Endothelial cell of umbilical vein (primary cell): ENCODE measurements at regions not wholly inside any gene's neighbourhood (a gene's known extent, or its start where the extent isn't known, plus 50 kb on each side); places are given as distances from the start of the nearest gene placed in this dataset.

Experiments used
- BruUV-seq: library from RNA; stranded (reverse); fragments of 400-500 nt; replicated peaks from 2 replicates; lab custom pipeline; 2021; lab: Mats Ljungman, UMichigan
- CTCF ChIA-PET: fragments of 300-600, 350-600 bp; sonication (Branson Sonifier 250); formaldehyde crosslinking; loops from one replicate; lab custom pipeline; 2021; ENCODE audit warnings: antibody characterized with exemption, inconsistent platforms; lab: Charles Lee
- POLR2A ChIA-PET: fragments of 300-600, 350-600 bp; sonication (Branson Sonifier 250); formaldehyde crosslinking; loops from one replicate; lab custom pipeline; 2021; ENCODE audit warnings: antibody characterized with exemption, inconsistent platforms; lab: Charles Lee
- DNase-seq: peaks from one replicate; pipeline ENCODE4 v3.0.0-alpha.2; 2011; ENCODE audit warnings: low read depth, low spot score
- FAIRE-seq: peaks from 2 replicates; lab custom pipeline; 2011; peaks lifted over from hg19 to GRCh38; lab: Jason Lieb, UNC
- H2AFZ ChIP-seq: 2 replicates; pipeline ENCODE4 v1.6.0; 2012; ENCODE audit warnings: low read depth, low read length, control low read depth, inconsistent platforms
- H3K27ac ChIP-seq: 2 replicates; pipeline ENCODE4 v1.5.1; 2011; ENCODE audit warnings: low read depth, mild to moderate bottlenecking, control low read depth, low read length, moderate library complexity; ENCODE audit not compliant: insufficient read depth
- H3K27me3 ChIP-seq, 2 experiments: 2 replicates each; pipeline versions ENCODE4 v1.6.0 to v1.6.1; 2011; ENCODE audit warnings: low read length in 2 of 2, mixed read lengths in 1 of 2; ENCODE audit not compliant: control insufficient read depth in 2 of 2, insufficient read depth in 2 of 2
- H3K36me3 ChIP-seq, 2 experiments: 2 replicates in 1 of 2; 3 replicates in 1 of 2; pipeline ENCODE4 v1.5.1; 2011; ENCODE audit warnings: low read length in 2 of 2, mild to moderate bottlenecking in 1 of 2, moderate library complexity in 1 of 2; ENCODE audit not compliant: control insufficient read depth in 2 of 2, insufficient read depth in 2 of 2; ENCODE audit errors: extremely low read depth in 1 of 2
- H3K4me1 ChIP-seq: 3 replicates; pipeline ENCODE4 v1.5.1; 2011; ENCODE audit warnings: mild to moderate bottlenecking, low read length; ENCODE audit not compliant: control insufficient read depth, insufficient read depth; ENCODE audit errors: extremely low read depth
- H3K4me2 ChIP-seq: 2 replicates; pipeline ENCODE4 v1.6.1; 2011; ENCODE audit warnings: low read length, control low read depth, mixed read lengths; ENCODE audit not compliant: insufficient read depth
- H3K4me3 ChIP-seq, 3 experiments: fragments of 200-600 bp in 1 of 3; sonication (generic), shearing (Covaris generic) in 1 of 3; replicated peaks in 1 of 3; 2 replicates each; pipeline ENCODE4 v1.5.1; 2011 to 2016; ENCODE audit warnings: control low read depth in 3 of 3, low read length in 3 of 3, mild to moderate bottlenecking in 2 of 3, inconsistent platforms in 1 of 3, low read depth in 1 of 3, moderate library complexity in 1 of 3; ENCODE audit not compliant: insufficient read depth in 1 of 3
- H3K79me2 ChIP-seq: 2 replicates; pipeline ENCODE4 v1.6.0; 2012; ENCODE audit warnings: low read length, inconsistent platforms; ENCODE audit not compliant: control insufficient read depth, insufficient read depth
- H3K9ac ChIP-seq: replicated peaks from 2 replicates; pipeline ENCODE3; 2011; ENCODE audit warnings: low read length, control low read depth; ENCODE audit not compliant: insufficient read depth; ENCODE audit errors: extremely low read depth
- H3K9me1 ChIP-seq: replicated peaks from 3 replicates; pipeline ENCODE4 v1.6.0; 2011; ENCODE audit warnings: mild to moderate bottlenecking, low read length; ENCODE audit not compliant: control insufficient read depth, insufficient read depth; ENCODE audit errors: extremely low read depth
- H3K9me3 ChIP-seq: replicated peaks from 2 replicates; pipeline ENCODE4 v1.5.1; 2012; ENCODE audit warnings: low read length, inconsistent platforms; ENCODE audit not compliant: control insufficient read depth, insufficient read depth
- H4K20me1 ChIP-seq: replicated peaks from 2 replicates; pipeline ENCODE3; 2011; ENCODE audit warnings: mild to moderate bottlenecking, low read length; ENCODE audit not compliant: control insufficient read depth, insufficient read depth; ENCODE audit errors: extremely low read depth
- EZH2 ChIP-seq: IDR thresholded peaks from 2 replicates; pipeline ENCODE4 v1.6.1; 2012; ENCODE audit warnings: borderline replicate concordance, low read depth, mild to moderate bottlenecking, moderate library complexity, low read length, inconsistent platforms; ENCODE audit not compliant: severe bottlenecking
- FOS ChIP-seq: IDR thresholded peaks from 2 replicates; pipeline ENCODE4 v1.6.1; 2011; ENCODE audit warnings: mild to moderate bottlenecking, low read length, moderate library complexity, borderline replicate concordance; ENCODE audit not compliant: insufficient read depth
- GATA2 ChIP-seq: IDR thresholded peaks from 2 replicates; pipeline ENCODE4 v1.7.0; 2011; ENCODE audit warnings: low read depth, mild to moderate bottlenecking, moderate library complexity, mixed read lengths, low read length; ENCODE audit not compliant: insufficient read length, insufficient read depth
- JUN ChIP-seq: IDR thresholded peaks from 2 replicates; pipeline ENCODE4 v1.6.1; 2011; ENCODE audit warnings: borderline replicate concordance, low read depth; ENCODE audit not compliant: insufficient read length, insufficient read depth
- MAX ChIP-seq: IDR thresholded peaks from 2 replicates; pipeline ENCODE4 v1.6.1; 2011; ENCODE audit not compliant: insufficient read depth, insufficient read length
- MYC ChIP-seq: IDR thresholded peaks from one replicate; pipeline ENCODE4 v1.6.1; 2011; ENCODE audit warnings: mild to moderate bottlenecking, low read depth, low read length
- POLR2A ChIP-seq: IDR thresholded peaks from 2 replicates; pipeline ENCODE4 v1.6.1; 2012; ENCODE audit warnings: low read depth, mild to moderate bottlenecking, control low read depth, low read length
- POLR2AphosphoS5 ChIP-seq: IDR thresholded peaks from 2 replicates; pipeline ENCODE4 v1.6.1; 2012; ENCODE audit warnings: low read depth, mild to moderate bottlenecking, control low read depth, low read length, moderate library complexity; ENCODE audit not compliant: insufficient read depth
- dilution Hi-C: fragments of 300-500 bp; cut with MboI; formaldehyde crosslinking; loops from one replicate; pipeline ENCODE4 v1.15.0; 2019; ENCODE audit warnings: low sequenced_read_pairs; ENCODE audit not compliant: extremely low pct_ligation_motif_present
- intact Hi-C: fragments of 100-400 bp; cut with micrococcal nuclease; formaldehyde crosslinking; loops from one replicate; pipeline ENCODE4 v1.10.0; 2022
- TF ChIP-seq, protein P1 (sequence below), 2 donors: IDR thresholded peaks; 1 replicate in 1 of 2; 2 replicates in 1 of 2; pipeline ENCODE4 v1.5.1; 2011; ENCODE audit warnings: low read length in 2 of 2, mild to moderate bottlenecking in 2 of 2, moderate library complexity in 2 of 2, control low read depth in 1 of 2, inconsistent platforms in 1 of 2, low read depth in 1 of 2; ENCODE audit not compliant: insufficient read depth in 1 of 2; ENCODE audit errors: extremely low read depth in 1 of 2

GRCh38 chr12:131196220-131196619, 242.5 kb downstream of the ADGRD1 start:
- H3K36me3 ChIP-seq = no peaks in the 10 kb centered on the region
- POLR2A ChIA-PET = no interaction called here
- H3K4me2 ChIP-seq = no peak overlapping the region
- H3K4me1 ChIP-seq = no peaks in the 10 kb centered on the region
- FAIRE-seq = no peak
- no peak overlapping the region for H3K4me3 ChIP-seq
- no peaks in the 10 kb centered on the region for H3K9me3 ChIP-seq
- no peak overlapping the region for H2AFZ ChIP-seq
- no TSS peak for BruUV-seq
- no peaks in the 10 kb centered on the region for H3K27me3 ChIP-seq
- H3K9ac ChIP-seq = no peak overlapping the region
- CTCF ChIA-PET = no interaction called here
- intact Hi-C loops (no loop called here), dilution Hi-C loops (no loop called here)
- TF ChIP-seq MYC (no peak), FOS (no peak), JUN (no peak), POLR2AphosphoS5 (no peak), EZH2 (no peak), GATA2 (no peak), POLR2A (no peak), MAX (no peak)
- TF ChIP-seq, protein P1, sequence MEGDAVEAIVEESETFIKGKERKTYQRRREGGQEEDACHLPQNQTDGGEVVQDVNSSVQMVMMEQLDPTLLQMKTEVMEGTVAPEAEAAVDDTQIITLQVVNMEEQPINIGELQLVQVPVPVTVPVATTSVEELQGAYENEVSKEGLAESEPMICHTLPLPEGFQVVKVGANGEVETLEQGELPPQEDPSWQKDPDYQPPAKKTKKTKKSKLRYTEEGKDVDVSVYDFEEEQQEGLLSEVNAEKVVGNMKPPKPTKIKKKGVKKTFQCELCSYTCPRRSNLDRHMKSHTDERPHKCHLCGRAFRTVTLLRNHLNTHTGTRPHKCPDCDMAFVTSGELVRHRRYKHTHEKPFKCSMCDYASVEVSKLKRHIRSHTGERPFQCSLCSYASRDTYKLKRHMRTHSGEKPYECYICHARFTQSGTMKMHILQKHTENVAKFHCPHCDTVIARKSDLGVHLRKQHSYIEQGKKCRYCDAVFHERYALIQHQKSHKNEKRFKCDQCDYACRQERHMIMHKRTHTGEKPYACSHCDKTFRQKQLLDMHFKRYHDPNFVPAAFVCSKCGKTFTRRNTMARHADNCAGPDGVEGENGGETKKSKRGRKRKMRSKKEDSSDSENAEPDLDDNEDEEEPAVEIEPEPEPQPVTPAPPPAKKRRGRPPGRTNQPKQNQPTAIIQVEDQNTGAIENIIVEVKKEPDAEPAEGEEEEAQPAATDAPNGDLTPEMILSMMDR (IDR thresholded peaks at IDR 0.05; ENCODE audit: extremely low read depth in 1 of 2, insufficient read depth in 1 of 2, low read depth in 1 of 2, low read length in 2 of 2) = no peak
- DNase-seq = no peak
- no peaks in the 10 kb centered on the region for H4K20me1 ChIP-seq
- H3K27ac ChIP-seq = no peak overlapping the region
- H3K79me2 ChIP-seq = no peaks in the 10 kb centered on the region
- no peaks in the 10 kb centered on the region for H3K9me1 ChIP-seq
